ENCODE measurements at regions not wholly inside any gene's neighbourhood (a gene's known extent, or its start where the extent isn't known, plus 50 kb on each side); places are given as distances from the start of the nearest gene placed in this dataset.

GRCh38 chr2:120565095-120565460, 170.6 kb upstream of the GLI2 start:
- Histone ChIP-seq H3K4me2 (ENCODE audit: low read length) (no peak overlapping the region), H3K79me2 (ENCODE audit: insufficient read depth, low read length) (no peaks in the 10 kb centered on the region), H3F3A (ENCODE audit: insufficient read depth, low read length) (no peaks in the 10 kb centered on the region), H3K27me3 (ENCODE audit: insufficient read depth, low read length) (peaks cover 4% of the 10 kb centered on the region; the same call in 1 of the 2 replicates), H3K9me2 (ENCODE audit: low read depth, low read length) (no peaks in the 10 kb centered on the region), H4K20me1 (ENCODE audit: insufficient read depth, low read length) (no peaks in the 10 kb centered on the region), H3K36me3 (ENCODE audit: insufficient read depth, low read length) (no peaks in the 10 kb centered on the region), H2AFZ (ENCODE audit: low read length) (no peak overlapping the region), H3K4me1 (ENCODE audit: insufficient read depth, low read length, severe bottlenecking) (no peaks in the 10 kb centered on the region), H3K9me3 (ENCODE audit: low read length) (no peaks in the 10 kb centered on the region), H3K4me3 (ENCODE audit: low read depth, low read length, poor library complexity, severe bottlenecking) (no peak overlapping the region), H3K27ac (ENCODE audit: low read depth, low read length, poor library complexity, severe bottlenecking) (no peak overlapping the region), H3K9ac (ENCODE audit: low read length) (no peak overlapping the region)
- TF ChIP-seq CTCF (IDR thresholded peaks at IDR 0.05; ENCODE audit: low read length) = no peak
- no peak for TF ChIP-seq EZH2 (IDR thresholded peaks at IDR 0.05; ENCODE audit: borderline replicate concordance, low read length)

- Histone ChIP-seq H3K27ac (ENCODE audit: low read depth, low read length, poor library complexity, severe bottlenecking) (no peak overlapping the region), H4K20me1 (ENCODE audit: insufficient read depth, low read length) (no peaks in the 10 kb centered on the region), H3K9me3 (ENCODE audit: low read length) (no peaks in the 10 kb centered on the region), H3K4me3 (ENCODE audit: low read depth, low read length, poor library complexity, severe bottlenecking) (no peak overlapping the region), H3F3A (ENCODE audit: insufficient read depth, low read length) (no peaks in the 10 kb centered on the region), H3K36me3 (ENCODE audit: insufficient read depth, low read length) (no peaks in the 10 kb centered on the region), H3K79me2 (ENCODE audit: insufficient read depth, low read length) (no peaks in the 10 kb centered on the region), H3K27me3 (ENCODE audit: insufficient read depth, low read length) (peaks cover 2% of the 10 kb centered on the region; the same call in 1 of the 2 replicates), H3K9ac (ENCODE audit: low read length) (no peak overlapping the region), H2AFZ (ENCODE audit: low read length) (no peak overlapping the region), H3K4me1 (ENCODE audit: insufficient read depth, low read length, severe bottlenecking) (no peaks in the 10 kb centered on the region), H3K9me2 (ENCODE audit: low read depth, low read length) (no peaks in the 10 kb centered on the region), H3K4me2 (ENCODE audit: low read length) (no peak overlapping the region)
- TF ChIP-seq CTCF (IDR thresholded peaks at IDR 0.05; ENCODE audit: low read length) (no peak), EZH2 (IDR thresholded peaks at IDR 0.05; ENCODE audit: borderline replicate concordance, low read length) (no peak)
These were observed 169.7 kb upstream of the GLI2 start for GRCh38 chr2:120565929-120566328.

- no peaks in the 10 kb centered on the region; the same call in 1 of the 2 replicates for H3K27me3 ChIP-seq (ENCODE audit: insufficient read depth, low read length)
- H3K4me2 ChIP-seq (ENCODE audit: low read length) = no peak overlapping the region
- no peaks in the 10 kb centered on the region for H3K36me3 ChIP-seq (ENCODE audit: insufficient read depth, low read length)
- no peak overlapping the region for H2AFZ ChIP-seq (ENCODE audit: low read length)
- H3K79me2 ChIP-seq (ENCODE audit: insufficient read depth, low read length) = no peaks in the 10 kb centered on the region
- H3K9ac ChIP-seq (ENCODE audit: low read length) = no peak overlapping the region
- H3K4me1 ChIP-seq (ENCODE audit: insufficient read depth, low read length, severe bottlenecking) = no peaks in the 10 kb centered on the region
- no peaks in the 10 kb centered on the region for H3K9me3 ChIP-seq (ENCODE audit: low read length)
- no peak for TF ChIP-seq EZH2 (IDR thresholded peaks at IDR 0.05; ENCODE audit: borderline replicate concordance, low read length)
- TF ChIP-seq CTCF (IDR thresholded peaks at IDR 0.05; ENCODE audit: low read length) = no peak
- H3F3A ChIP-seq (ENCODE audit: insufficient read depth, low read length) = no peaks in the 10 kb centered on the region
- H3K4me3 ChIP-seq (ENCODE audit: low read depth, low read length, poor library complexity, severe bottlenecking) = no peak overlapping the region
- no peaks in the 10 kb centered on the region for H4K20me1 ChIP-seq (ENCODE audit: insufficient read depth, low read length)
- H3K9me2 ChIP-seq (ENCODE audit: low read depth, low read length) = no peaks in the 10 kb centered on the region
- no peak overlapping the region for H3K27ac ChIP-seq (ENCODE audit: low read depth, low read length, poor library complexity, severe bottlenecking)
These were observed 169.2 kb upstream of the GLI2 start for GRCh38 chr2:120566331-120567035.

Data from OCI-LY1 (cell line).